Transverse colon (tissue), 3 donors: ENCODE measurements at regions not wholly inside any gene's neighbourhood (a gene's known extent, or its start where the extent isn't known, plus 50 kb on each side); places are given as distances from the start of the nearest gene placed in this dataset.

ENCODE experiments used
- CTCF ChIP-seq, 5 experiments: fragments of 200-600 bp in 3 of 5; fragments of 450-650 bp in 2 of 5; sonication (generic) in 3 of 5; IDR thresholded peaks; 1 replicate in 2 of 5; 2 replicates in 3 of 5; pipeline ENCODE4 v1.5.1; 2016 to 2017; ENCODE audit warnings: antibody characterized with exemption in 5 of 5, inconsistent platforms in 3 of 5, mild to moderate bottlenecking in 2 of 5, moderate library complexity in 1 of 5
- POLR2A ChIP-seq: fragments of 450-650 bp; IDR thresholded peaks from one replicate; pipeline ENCODE4 v1.6.1; 2016; ENCODE audit warnings: antibody characterized with exemption, mild to moderate bottlenecking, moderate library complexity

- no peak for TF ChIP-seq CTCF (IDR thresholded peaks at IDR 0.05)
- TF ChIP-seq POLR2A = no peak
Measured at GRCh38 chr18:60493066-60493465, 120.5 kb upstream of the MC4R start.
